ENCODE measurements at regions not wholly inside any gene's neighbourhood (a gene's known extent, or its start where the extent isn't known, plus 50 kb on each side); places are given as distances from the start of the nearest gene placed in this dataset.
"Not testable (repeated sequence)": the region's sequence is repeated elsewhere in the genome, so short reads cannot be mapped to it uniquely, and the experiment has no call there.

- no peak for FAIRE-seq
Observed at GRCh38 chr13:79906345-79906744, 425.4 kb downstream of the NDFIP2 start.

- FAIRE-seq: no peak
Observed at GRCh38 chr13:79905018-79905417, 424.1 kb downstream of the NDFIP2 start.

GRCh38 chr13:79904581-79904980 is 423.6 kb downstream of the NDFIP2 start:
- FAIRE-seq: no peak

GRCh38 chr13:79901336-79901735 is 420.4 kb downstream of the NDFIP2 start:
- FAIRE-seq: no peak

GRCh38 chr13:79900356-79900755 is 419.4 kb downstream of the NDFIP2 start:
- no peak for FAIRE-seq

GRCh38 chr13:79898996-79899395 is 418.0 kb downstream of the NDFIP2 start:
- FAIRE-seq: no peak

- FAIRE-seq: no peak
Observed at GRCh38 chr13:79898202-79898826, 417.4 kb downstream of the NDFIP2 start.

- FAIRE-seq: no peak
Observed at GRCh38 chr13:79896851-79897250, 415.9 kb downstream of the NDFIP2 start.

GRCh38 chr13:79895416-79895815 is 414.5 kb downstream of the NDFIP2 start:
- no peak for FAIRE-seq

GRCh38 chr13:79887278-79887677 is 406.3 kb downstream of the NDFIP2 start:
- FAIRE-seq: not testable (repeated sequence)

- no peak for FAIRE-seq
Observed at GRCh38 chr13:79886601-79887000, 405.6 kb downstream of the NDFIP2 start.

GRCh38 chr13:79884890-79885289 is 403.9 kb downstream of the NDFIP2 start:
- no peak for FAIRE-seq

GRCh38 chr13:79883216-79883615 is 402.3 kb downstream of the NDFIP2 start:
- FAIRE-seq: no peak

- FAIRE-seq: no peak
Observed at GRCh38 chr13:79880818-79881217, 399.9 kb downstream of the NDFIP2 start.

- FAIRE-seq: no peak
Observed at GRCh38 chr13:79874396-79875360, 393.7 kb downstream of the NDFIP2 start.

GRCh38 chr13:79871594-79871993 is 390.6 kb downstream of the NDFIP2 start:
- no peak for FAIRE-seq

GRCh38 chr13:79870766-79871165 is 389.8 kb downstream of the NDFIP2 start:
- no peak for FAIRE-seq

- no peak for FAIRE-seq
Observed at GRCh38 chr13:79870123-79870522, 389.2 kb downstream of the NDFIP2 start.

GRCh38 chr13:79869326-79869725 is 388.4 kb downstream of the NDFIP2 start:
- no peak for FAIRE-seq

GRCh38 chr13:79867254-79867653 is 386.3 kb downstream of the NDFIP2 start:
- FAIRE-seq: no peak

- no peak for FAIRE-seq
Observed at GRCh38 chr13:79866436-79866835, 385.5 kb downstream of the NDFIP2 start.

GRCh38 chr13:79862515-79862914 is 381.6 kb downstream of the NDFIP2 start:
- no peak for FAIRE-seq

GRCh38 chr13:79861731-79862130 is 380.8 kb downstream of the NDFIP2 start:
- no peak for FAIRE-seq

- FAIRE-seq: no peak
Observed at GRCh38 chr13:79860791-79861190, 379.8 kb downstream of the NDFIP2 start.

Measured in TTC549 (cell line).